GM12878 (cell line): ENCODE measurements at regions not wholly inside any gene's neighbourhood (a gene's known extent, or its start where the extent isn't known, plus 50 kb on each side); places are given as distances from the start of the nearest gene placed in this dataset.

ENCODE experiments used
- ATAC-seq: fragments of 200-7000 bp; cut with Tn5 transposase; 3 replicates; pipeline ENCODE4 v1.9.1; 2020; ENCODE audit warnings: mild to moderate bottlenecking, moderate library complexity
- BruUV-seq: library from RNA; stranded (reverse); fragments of 400-500 nt; replicated peaks from 2 replicates; lab custom pipeline; 2021; lab: Mats Ljungman, UMichigan
- CTCF ChIA-PET: fragments of 300-600 bp; sonication (Branson Sonifier 250); formaldehyde crosslinking; extraction: SDS; loops from one replicate; lab custom pipeline; 2021; ENCODE audit warnings: inconsistent platforms; lab: Yijun Ruan, JAX
- POLR2A ChIA-PET: fragments of 350-600 bp; formaldehyde crosslinking; extraction: SDS; loops from one replicate; lab custom pipeline; 2021; ENCODE audit warnings: inconsistent platforms; lab: Charles Lee
- RAD21 ChIA-PET: fragments of 300-600 bp; sonication (Branson Sonifier 250); formaldehyde crosslinking; loops from one replicate; lab custom pipeline; 2023; ENCODE audit warnings: antibody characterized with exemption; ENCODE audit not compliant: unreplicated experiment; lab: Charles Lee
- SMC1A ChIA-PET: fragments of 300-600 bp; sonication (Branson Sonifier 250); formaldehyde crosslinking; loops from one replicate; lab custom pipeline; 2023; ENCODE audit not compliant: unreplicated experiment, uncharacterized antibody; lab: Charles Lee
- DNase-seq: peaks from one replicate; pipeline ENCODE4 v3.0.0-alpha.2; 2011; ENCODE audit warnings: low read depth, low spot score
- FAIRE-seq: peaks from 3 replicates; lab custom pipeline; 2011; peaks lifted over from hg19 to GRCh38; lab: Jason Lieb, UNC
- H2AFZ ChIP-seq: 2 replicates; pipeline ENCODE4 v1.6.0; 2011; ENCODE audit warnings: low read depth, low read length, control low read depth; ENCODE audit not compliant: control insufficient read depth
- H3K27ac ChIP-seq: 2 replicates; pipeline ENCODE4 v1.5.1; 2011; ENCODE audit warnings: control low read depth; ENCODE audit not compliant: control insufficient read depth, insufficient read depth
- H3K27me3 ChIP-seq, 2 experiments: replicated peaks in 1 of 2; 2 replicates each; pipeline versions ENCODE4 v1.6.0 to v1.6.1; 2011; ENCODE audit warnings: low read length in 1 of 2; ENCODE audit not compliant: control insufficient read depth in 2 of 2, insufficient read depth in 2 of 2
- H3K36me3 ChIP-seq, 2 experiments: 2 replicates each; pipeline ENCODE4 v1.5.1; 2011; ENCODE audit warnings: low read length in 1 of 2; ENCODE audit not compliant: control insufficient read depth in 2 of 2, insufficient read depth in 2 of 2
- H3K4me1 ChIP-seq: 2 replicates; pipeline ENCODE4 v1.6.1; 2011; ENCODE audit warnings: mild to moderate bottlenecking, low read length, moderate library complexity, mixed read lengths; ENCODE audit not compliant: control insufficient read depth, insufficient read depth
- H3K4me2 ChIP-seq: 2 replicates; pipeline ENCODE4 v1.6.0; 2011; ENCODE audit warnings: control low read depth; ENCODE audit not compliant: control insufficient read depth, insufficient read depth
- H3K4me3 ChIP-seq: fragments of 200-600 bp; sonication (generic); 2 replicates; pipeline ENCODE4 v1.5.1; 2016
- H3K79me2 ChIP-seq: 2 replicates; pipeline ENCODE4 v1.6.0; 2011; ENCODE audit warnings: low read length; ENCODE audit not compliant: control insufficient read depth, insufficient read depth
- H3K9ac ChIP-seq: 2 replicates; pipeline ENCODE4 v1.8.0; 2011; ENCODE audit warnings: low read length, control low read depth, mixed read lengths; ENCODE audit not compliant: control insufficient read depth, insufficient read depth
- H3K9me3 ChIP-seq: replicated peaks from 3 replicates; pipeline ENCODE4 v1.5.1; 2011; ENCODE audit warnings: mild to moderate bottlenecking, low read length; ENCODE audit not compliant: control insufficient read depth, insufficient read depth
- H4K20me1 ChIP-seq: 2 replicates; pipeline ENCODE4 v1.6.0; 2011; ENCODE audit not compliant: control insufficient read depth, insufficient read depth
- DPF2 ChIP-seq: fragments of 450-650 bp; IDR thresholded peaks from 2 replicates; pipeline ENCODE4 v1.6.1; 2017; ENCODE audit warnings: mild to moderate bottlenecking
- EED ChIP-seq: sonication (generic); IDR thresholded peaks from 2 replicates; pipeline ENCODE4 v1.6.1; 2016; ENCODE audit warnings: antibody characterized with exemption, low read depth
- EGR1 ChIP-seq, 2 experiments: IDR thresholded peaks; 1 replicate in 1 of 2; 2 replicates in 1 of 2; pipeline ENCODE4 v1.6.1; 2011 to 2012; ENCODE audit warnings: low read depth in 2 of 2, low read length in 2 of 2, borderline replicate concordance in 1 of 2, mild to moderate bottlenecking in 1 of 2, moderate library complexity in 1 of 2
- EP300 ChIP-seq, 2 experiments: fragments of 150-350 bp in 1 of 2; IDR thresholded peaks; 2 replicates each; pipeline ENCODE4 v1.6.1; 2011 to 2012; ENCODE audit warnings: low read depth in 2 of 2, low read length in 2 of 2, borderline replicate concordance in 1 of 2, improper control_type of control experiment in 1 of 2, inconsistent platforms in 1 of 2; ENCODE audit not compliant: control insufficient read depth in 1 of 2
- EZH2 ChIP-seq: IDR thresholded peaks from 2 replicates; pipeline ENCODE4 v1.6.1; 2012; ENCODE audit warnings: low read depth, mild to moderate bottlenecking, control low read depth, inconsistent platforms, low read length, borderline replicate concordance; ENCODE audit not compliant: control insufficient read depth
- FOXM1 ChIP-seq: IDR thresholded peaks from 2 replicates; pipeline ENCODE4 v1.6.1; 2012; ENCODE audit warnings: low read depth, mild to moderate bottlenecking, inconsistent platforms, low read length, moderate library complexity
- GABPA ChIP-seq: IDR thresholded peaks from 2 replicates; pipeline ENCODE4 v1.6.1; 2014; ENCODE audit warnings: antibody characterized with exemption, low read depth, mild to moderate bottlenecking, inconsistent platforms
- JUNB ChIP-seq: IDR thresholded peaks from 2 replicates; pipeline ENCODE4 v1.6.1; 2016; ENCODE audit warnings: antibody characterized with exemption, mild to moderate bottlenecking
- MXI1 ChIP-seq: fragments of 150-350 bp; IDR thresholded peaks from 2 replicates; pipeline ENCODE4 v1.6.1; 2011; ENCODE audit warnings: low read depth, mild to moderate bottlenecking, inconsistent platforms, low read length, improper control_type of control experiment
- NFIC ChIP-seq: IDR thresholded peaks from 2 replicates; pipeline ENCODE4 v1.6.1; 2012; ENCODE audit warnings: low read depth, mild to moderate bottlenecking, inconsistent platforms, low read length, moderate library complexity
- NR2F1 ChIP-seq: fragments of 450-650 bp; conservative IDR thresholded peaks from 2 replicates; pipeline ENCODE4 v1.6.1; 2017; ENCODE audit warnings: mild to moderate bottlenecking
- PML ChIP-seq: IDR thresholded peaks from 2 replicates; pipeline ENCODE4 v1.6.1; 2012; ENCODE audit warnings: low read length, inconsistent platforms
- RAD21 ChIP-seq: IDR thresholded peaks from 2 replicates; pipeline ENCODE4 v1.6.1; 2011; ENCODE audit warnings: mild to moderate bottlenecking, low read depth, low read length, moderate library complexity; ENCODE audit not compliant: insufficient read depth
- RB1 ChIP-seq: fragments of 450-650 bp; formaldehyde crosslinking; IDR thresholded peaks from 2 replicates; pipeline ENCODE4 v1.6.1; 2017; ENCODE audit warnings: mild to moderate bottlenecking, borderline replicate concordance
- RUNX3 ChIP-seq: IDR thresholded peaks from 2 replicates; pipeline ENCODE4 v1.6.1; 2012; ENCODE audit warnings: low read length, inconsistent platforms
- SIX5 ChIP-seq: IDR thresholded peaks from 2 replicates; pipeline ENCODE4 v1.6.1; 2011; ENCODE audit warnings: mild to moderate bottlenecking, low read depth, low read length, moderate library complexity; ENCODE audit not compliant: severe bottlenecking
- WGBS: methylation state at CpG from one replicate; pipeline ENCODE4 v1.1.6; 2016; ENCODE audit warnings: low lambda C conversion rate; ENCODE audit not compliant: insufficient replicate concordance, insufficient coverage; ENCODE audit errors: missing lambda C conversion rate; 5-methylcytosine and 5-hydroxymethylcytosine counted together
- in situ Hi-C: fragments of 300-500 bp; cut with MboI; formaldehyde crosslinking; loops from 9 replicates; pipeline ENCODE4 v1.14.3; 2018; ENCODE audit warnings: mixed read lengths
- intact Hi-C: fragments of 100-400 bp; cut with micrococcal nuclease; formaldehyde crosslinking; loops from one replicate; pipeline ENCODE4 v1.14.2; 2022; ENCODE audit not compliant: unreplicated experiment
- TF ChIP-seq, protein P1 (sequence below): IDR thresholded peaks from 2 replicates; pipeline ENCODE4 v1.6.1; 2012; ENCODE audit warnings: low read depth, low read length, improper control_type of control experiment

DNA sequence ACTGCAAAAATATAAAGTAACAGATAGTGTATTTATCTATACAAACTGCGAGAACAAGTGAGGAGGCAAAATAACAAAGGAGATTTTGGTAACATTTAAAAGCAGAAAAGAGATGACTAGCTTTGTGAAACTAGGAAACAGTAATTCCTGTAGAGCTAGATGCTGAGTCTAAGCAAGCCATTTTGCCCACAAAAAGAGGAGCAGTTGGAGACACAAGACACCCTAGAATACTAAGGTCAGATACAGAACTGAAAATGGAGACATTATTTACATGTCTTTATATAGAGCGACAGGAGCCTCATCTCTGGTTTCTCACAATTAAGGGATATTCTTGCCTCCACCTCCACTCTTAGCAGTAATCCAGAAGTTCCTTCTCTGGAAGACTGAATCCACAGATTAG is 732.4 kb upstream of the GBE1 start:
- SMC1A ChIA-PET, result no interaction called here
- TF ChIP-seq FOXM1 (peak; percentile 21; the same call in 1 of the 2 replicates), EGR1 (IDR thresholded peaks at IDR 0.05; ENCODE audit: borderline replicate concordance in 1 of 2, low read depth in 2 of 2, low read length in 2 of 2) (no peak), JUNB (peak; percentile 38), NFIC (peak; percentile 35; the same call in 1 of the 2 replicates), EED (peak; percentile 34; the same call in 1 of the 2 replicates), RUNX3 (peak; percentile 55)
- no peaks in the 10 kb centered on the region for H3K36me3 ChIP-seq
- in situ Hi-C loops (no loop called here), intact Hi-C loops (loop anchor here (10.0 kb wide), 1 partner anchor 1031 kb away; no protein-coding TSS in a partner anchor)
- no peaks in the 10 kb centered on the region for H3K27me3 ChIP-seq
- no peak overlapping the region for H3K4me2 ChIP-seq
- H3K9me3 ChIP-seq, result no peaks in the 10 kb centered on the region
- no peaks in the 10 kb centered on the region for H3K79me2 ChIP-seq
- WGBS, result 27% methylated on average over 2 of the region's 2 CpGs
- POLR2A ChIA-PET, result no interaction called here
- CTCF ChIA-PET, result interaction anchor here (0.6 to 1.0 kb wide), 2 partner anchors 13 to 753 kb away, joined by 3 read pairs; no protein-coding TSS in a partner anchor
- RAD21 ChIA-PET, result no interaction called here
- no peak for DNase-seq
- H3K4me1 ChIP-seq, result no peaks in the 10 kb centered on the region
- peak; percentile 31 for FAIRE-seq
- peak; percentile 74 for ATAC-seq
- H3K4me3 ChIP-seq, result no peak overlapping the region
- H2AFZ ChIP-seq, result no peak overlapping the region
- no peaks in the 10 kb centered on the region for H4K20me1 ChIP-seq
- no peak overlapping the region for H3K9ac ChIP-seq
- no TSS peak for BruUV-seq
- no peak overlapping the region for H3K27ac ChIP-seq

DNA sequence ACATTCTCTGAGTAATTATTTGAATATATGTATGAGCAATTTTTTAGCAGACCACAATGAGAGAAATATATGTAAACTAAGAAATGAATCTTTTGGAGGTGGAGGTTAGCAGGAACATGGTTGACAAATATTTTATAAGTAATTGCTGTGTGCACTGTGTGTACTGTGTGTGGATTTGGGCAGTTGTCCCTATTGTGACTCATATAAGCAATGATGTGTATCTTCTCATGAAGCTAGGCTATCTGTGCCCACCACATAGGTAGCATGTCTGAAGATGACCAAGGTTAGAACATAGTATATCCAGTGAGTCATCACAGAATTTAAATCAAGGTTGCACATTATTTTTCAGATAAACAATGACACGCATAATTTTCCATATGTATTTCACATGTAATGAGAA is 713.9 kb upstream of the GBE1 start:
- ATAC-seq (no peak), FAIRE-seq (no peak), DNase-seq (no peak)
- Histone ChIP-seq H3K4me3 (no peak overlapping the region), H3K27ac (no peak overlapping the region), H3K36me3 (no peaks in the 10 kb centered on the region), H3K27me3 (no peaks in the 10 kb centered on the region), H3K9ac (no peak overlapping the region), H3K4me1 (no peaks in the 10 kb centered on the region), H3K79me2 (no peaks in the 10 kb centered on the region), H3K4me2 (no peak overlapping the region), H2AFZ (no peak overlapping the region), H4K20me1 (no peaks in the 10 kb centered on the region), H3K9me3 (no peaks in the 10 kb centered on the region)
- ChIA-PET POLR2A (no interaction called here), RAD21 (interaction anchor here (0.6 kb wide), 1 partner anchor 580 kb away, joined by 3 read pairs; no protein-coding TSS in a partner anchor), SMC1A (interaction anchor here (1.0 kb wide), 1 partner anchor 8 kb away, joined by 3 read pairs; no protein-coding TSS in a partner anchor), CTCF (no interaction called here)
- intact Hi-C loops, result no loop called here
- WGBS, result 32% methylated on average over 1 of the region's 1 CpG
- BruUV-seq, result no TSS peak
- in situ Hi-C loops, result no loop called here
- no peak for TF ChIP-seq DPF2
- no peak for TF ChIP-seq PML
- no peak for TF ChIP-seq RAD21
- no peak for TF ChIP-seq NR2F1
- TF ChIP-seq RB1, result no peak
- no peak for TF ChIP-seq SIX5
- no peak for TF ChIP-seq EZH2
- no peak for TF ChIP-seq GABPA
- no peak for TF ChIP-seq EP300 (IDR thresholded peaks at IDR 0.05; ENCODE audit: borderline replicate concordance in 1 of 2, control insufficient read depth in 1 of 2, low read depth in 2 of 2, low read length in 2 of 2)
- TF ChIP-seq, protein P1, sequence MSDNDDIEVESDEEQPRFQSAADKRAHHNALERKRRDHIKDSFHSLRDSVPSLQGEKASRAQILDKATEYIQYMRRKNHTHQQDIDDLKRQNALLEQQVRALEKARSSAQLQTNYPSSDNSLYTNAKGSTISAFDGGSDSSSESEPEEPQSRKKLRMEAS, result no peak
- no peak for TF ChIP-seq MXI1
